RWPE2 (cell line): ENCODE measurements at regions not wholly inside any gene's neighbourhood (a gene's known extent, or its start where the extent isn't known, plus 50 kb on each side); places are given as distances from the start of the nearest gene placed in this dataset.

Experiments used
- ATAC-seq: fragments of 200-7000 bp; cut with Tn5 transposase; 3 replicates; pipeline ENCODE4 v1.9.1; 2021; ENCODE audit warnings: low read depth
- DNase-seq: peaks from one replicate; pipeline ENCODE4 v3.0.0-alpha.2; 2020; ENCODE audit warnings: low spot score
- H3K27ac ChIP-seq: fragments of 450-650 bp; 2 replicates; pipeline ENCODE4 v1.5.1; 2017; ENCODE audit warnings: mild to moderate bottlenecking; ENCODE audit not compliant: poor library complexity, severe bottlenecking
- H3K27me3 ChIP-seq: fragments of 250-450 bp; sonication (Bioruptor Pico); 2 replicates; pipeline ENCODE4 v1.5.1; 2021; ENCODE audit warnings: mild to moderate bottlenecking, moderate library complexity; ENCODE audit not compliant: insufficient read depth, poor library complexity, severe bottlenecking
- H3K36me3 ChIP-seq: fragments of 250-450 bp; sonication (Bioruptor Pico); 2 replicates; pipeline ENCODE4 v1.5.1; 2020; ENCODE audit warnings: low read depth, mild to moderate bottlenecking, moderate library complexity
- H3K4me1 ChIP-seq: fragments of 250-450 bp; sonication (Bioruptor Pico); 2 replicates; pipeline ENCODE4 v1.5.1; 2021; ENCODE audit warnings: mild to moderate bottlenecking, moderate library complexity; ENCODE audit not compliant: insufficient read depth, poor library complexity, severe bottlenecking
- H3K4me3 ChIP-seq: fragments of 250-450 bp; sonication (Bioruptor Pico); 2 replicates; pipeline ENCODE4 v1.5.1; 2021; ENCODE audit warnings: mild to moderate bottlenecking, moderate library complexity; ENCODE audit not compliant: severe bottlenecking
- H3K9me3 ChIP-seq: fragments of 250-450 bp; sonication (Bioruptor Pico); 2 replicates; pipeline ENCODE4 v1.5.1; 2021; ENCODE audit warnings: mild to moderate bottlenecking, moderate library complexity; ENCODE audit not compliant: severe bottlenecking
- TF ChIP-seq, protein P1 (sequence below): fragments of 450-650 bp; IDR thresholded peaks from one replicate; pipeline ENCODE4 v1.5.1; 2017; ENCODE audit warnings: mild to moderate bottlenecking, moderate library complexity; ENCODE audit not compliant: poor library complexity, severe bottlenecking

DNA sequence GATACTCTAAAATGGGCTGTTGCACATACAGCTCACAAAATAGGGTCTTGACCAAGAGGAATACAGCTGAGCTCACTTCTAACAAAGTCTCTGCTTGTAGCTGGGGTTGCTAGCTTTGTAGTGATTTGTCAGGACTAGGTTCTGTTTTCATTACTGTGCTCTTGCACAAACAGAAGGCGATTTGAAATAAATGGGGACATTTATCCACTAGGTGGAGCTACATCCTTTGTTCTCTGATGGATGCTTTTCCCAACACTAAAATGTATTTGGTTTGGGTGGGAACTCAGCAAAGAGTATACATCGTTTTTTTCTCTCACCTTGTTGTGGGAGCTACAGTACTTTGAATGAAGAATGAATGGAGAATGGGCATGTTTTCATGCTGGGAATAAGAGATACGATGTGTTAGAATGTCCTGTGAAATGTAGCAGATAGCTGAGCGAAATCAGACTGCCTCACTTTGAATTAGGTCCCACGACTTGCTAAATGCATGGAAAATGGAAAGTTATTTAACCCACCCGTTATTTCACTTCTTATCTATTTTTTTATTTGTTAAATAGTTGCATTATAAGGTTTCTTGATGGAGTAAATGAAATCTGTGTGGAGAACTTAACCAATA is 494.7 kb upstream of the MAP3K7 start:
- Histone ChIP-seq H3K4me1 (no peaks in the 10 kb centered on the region), H3K27ac (no peak overlapping the region), H3K4me3 (no peak overlapping the region), H3K9me3 (no peaks in the 10 kb centered on the region), H3K36me3 (no peaks in the 10 kb centered on the region), H3K27me3 (no peaks in the 10 kb centered on the region)
- TF ChIP-seq, protein P1, sequence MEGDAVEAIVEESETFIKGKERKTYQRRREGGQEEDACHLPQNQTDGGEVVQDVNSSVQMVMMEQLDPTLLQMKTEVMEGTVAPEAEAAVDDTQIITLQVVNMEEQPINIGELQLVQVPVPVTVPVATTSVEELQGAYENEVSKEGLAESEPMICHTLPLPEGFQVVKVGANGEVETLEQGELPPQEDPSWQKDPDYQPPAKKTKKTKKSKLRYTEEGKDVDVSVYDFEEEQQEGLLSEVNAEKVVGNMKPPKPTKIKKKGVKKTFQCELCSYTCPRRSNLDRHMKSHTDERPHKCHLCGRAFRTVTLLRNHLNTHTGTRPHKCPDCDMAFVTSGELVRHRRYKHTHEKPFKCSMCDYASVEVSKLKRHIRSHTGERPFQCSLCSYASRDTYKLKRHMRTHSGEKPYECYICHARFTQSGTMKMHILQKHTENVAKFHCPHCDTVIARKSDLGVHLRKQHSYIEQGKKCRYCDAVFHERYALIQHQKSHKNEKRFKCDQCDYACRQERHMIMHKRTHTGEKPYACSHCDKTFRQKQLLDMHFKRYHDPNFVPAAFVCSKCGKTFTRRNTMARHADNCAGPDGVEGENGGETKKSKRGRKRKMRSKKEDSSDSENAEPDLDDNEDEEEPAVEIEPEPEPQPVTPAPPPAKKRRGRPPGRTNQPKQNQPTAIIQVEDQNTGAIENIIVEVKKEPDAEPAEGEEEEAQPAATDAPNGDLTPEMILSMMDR = peak; percentile 76
- ATAC-seq = peak; percentile 53; the same call in 2 of the 3 replicates
- DNase-seq = no peak

DNA sequence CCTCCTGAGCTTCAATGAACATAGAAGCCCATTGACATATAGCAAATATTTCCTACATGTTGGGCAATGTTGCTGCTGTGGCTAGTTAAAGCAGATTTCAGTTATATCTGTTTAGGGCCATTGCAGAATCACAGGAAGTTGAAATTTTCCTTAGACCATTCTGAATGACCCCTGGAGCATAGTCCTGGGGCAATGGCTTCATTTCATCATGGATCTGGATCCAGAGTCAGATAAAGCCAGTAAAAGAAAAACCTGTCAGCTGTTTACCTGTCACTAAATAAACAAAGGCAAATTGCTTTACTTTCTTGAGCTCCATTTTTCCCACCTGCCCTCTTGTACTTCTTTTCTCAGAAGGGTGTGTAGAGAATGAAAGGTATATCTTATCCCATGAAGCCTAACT is 494.0 kb upstream of the MAP3K7 start:
- Histone ChIP-seq H3K27me3 (no peaks in the 10 kb centered on the region), H3K9me3 (no peaks in the 10 kb centered on the region), H3K4me1 (no peaks in the 10 kb centered on the region), H3K36me3 (no peaks in the 10 kb centered on the region), H3K27ac (no peak overlapping the region), H3K4me3 (no peak overlapping the region)
- DNase-seq (no peak), ATAC-seq (no peak)
- TF ChIP-seq, protein P1 = no peak

DNA sequence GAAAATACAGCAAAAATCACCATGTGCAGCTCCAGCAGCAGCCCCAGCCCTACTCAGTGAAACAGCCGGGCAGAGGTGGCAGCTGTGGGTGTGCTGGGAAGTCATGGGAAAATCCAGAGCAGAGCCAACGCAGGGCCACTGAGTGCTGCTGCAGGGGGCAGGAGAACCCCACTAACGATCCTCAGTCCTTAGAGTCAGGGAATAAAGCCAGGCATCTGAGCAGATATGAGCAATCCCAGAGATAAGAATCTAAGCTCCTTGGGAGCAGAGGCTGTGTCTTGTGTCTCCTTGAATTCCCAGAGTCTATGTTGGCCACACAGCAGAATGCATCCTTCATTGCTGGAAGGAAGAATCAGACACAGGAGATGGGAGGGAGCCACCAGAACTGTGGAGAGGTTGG is 493.1 kb upstream of the MAP3K7 start:
- H3K9me3 ChIP-seq = no peaks in the 10 kb centered on the region
- TF ChIP-seq, protein P1 = no peak
- no peak overlapping the region for H3K27ac ChIP-seq
- H3K36me3 ChIP-seq = no peaks in the 10 kb centered on the region
- H3K4me1 ChIP-seq = no peaks in the 10 kb centered on the region
- DNase-seq = no peak
- no peak for ATAC-seq
- H3K27me3 ChIP-seq = no peaks in the 10 kb centered on the region
- H3K4me3 ChIP-seq = no peak overlapping the region

DNA sequence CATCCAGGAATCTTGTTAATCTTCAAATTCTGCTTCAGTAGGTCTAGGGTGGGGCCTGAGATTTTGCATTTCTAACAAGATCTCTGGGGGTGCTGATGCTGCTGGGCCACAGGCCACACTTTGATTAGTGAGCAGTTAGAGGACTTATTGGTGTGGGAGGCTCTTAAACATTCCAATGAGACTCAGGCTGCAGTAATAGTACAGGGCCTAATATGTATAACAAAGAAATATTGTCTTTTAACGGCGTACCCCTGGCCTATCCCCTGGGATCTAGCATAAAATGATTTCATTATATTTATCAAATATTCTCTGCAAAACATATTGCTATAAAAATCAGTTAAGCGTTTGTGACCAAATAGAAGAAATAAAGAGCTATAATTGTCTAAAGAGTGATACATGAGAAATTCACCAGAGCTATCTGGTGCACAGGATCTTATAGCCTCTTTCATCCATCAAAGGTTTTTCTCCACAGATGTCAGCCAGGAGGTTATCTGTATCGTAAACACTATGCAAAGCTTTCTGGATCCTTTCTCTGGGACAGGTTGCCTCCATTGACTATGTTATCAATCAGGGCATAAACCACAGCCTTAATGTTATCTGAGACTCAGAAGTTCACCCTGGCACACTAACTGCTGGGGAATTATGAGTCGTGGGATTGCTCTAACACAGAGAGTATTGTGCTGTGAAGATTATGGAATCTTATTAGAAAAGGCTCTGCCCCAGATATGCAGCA is 488.5 kb upstream of the MAP3K7 start:
- Histone ChIP-seq H3K4me1 (no peaks in the 10 kb centered on the region), H3K36me3 (no peaks in the 10 kb centered on the region), H3K27ac (no peak overlapping the region), H3K27me3 (no peaks in the 10 kb centered on the region), H3K4me3 (no peak overlapping the region), H3K9me3 (no peaks in the 10 kb centered on the region)
- ATAC-seq (no peak), DNase-seq (no peak)
- TF ChIP-seq, protein P1 = no peak

DNA sequence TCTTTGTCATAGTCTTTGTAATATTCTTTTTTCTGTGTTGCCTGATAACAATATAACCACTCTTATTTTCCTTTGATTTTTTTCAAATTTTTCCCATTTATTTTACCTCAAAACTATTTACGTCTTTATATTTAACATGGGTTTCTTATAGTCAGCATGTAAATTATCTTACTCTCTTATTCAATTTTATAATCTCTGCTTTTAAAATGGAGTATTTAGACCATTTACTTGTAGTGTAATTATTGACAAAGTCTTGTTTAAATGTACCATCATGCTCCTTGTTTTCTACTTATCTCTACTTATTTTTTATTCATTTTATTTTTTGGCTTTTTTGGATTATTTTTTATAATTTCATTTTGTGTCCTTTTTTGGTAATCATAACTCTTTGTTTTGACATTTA is 476.5 kb upstream of the MAP3K7 start:
- Histone ChIP-seq H3K4me1 (no peaks in the 10 kb centered on the region), H3K27ac (no peak overlapping the region), H3K36me3 (no peaks in the 10 kb centered on the region), H3K4me3 (no peak overlapping the region), H3K27me3 (no peaks in the 10 kb centered on the region), H3K9me3 (no peaks in the 10 kb centered on the region)
- DNase-seq (no peak), ATAC-seq (no peak)
- TF ChIP-seq, protein P1 = no peak
